ENCODE measurements at regions not wholly inside any gene's neighbourhood (a gene's known extent, or its start where the extent isn't known, plus 50 kb on each side); places are given as distances from the start of the nearest gene placed in this dataset.

GRCh38 chr15:35186346-35186745 lies 101.3 kb upstream of the NANOGP8 start:
- H3K9ac ChIP-seq (ENCODE audit: low read length): no peak overlapping the region
- H3K4me2 ChIP-seq (ENCODE audit: low read depth, low read length, poor library complexity, severe bottlenecking): no peak overlapping the region
- no peaks in the 10 kb centered on the region for H3F3A ChIP-seq (ENCODE audit: insufficient read depth)
- TF ChIP-seq CTCF (IDR thresholded peaks at IDR 0.05; ENCODE audit: insufficient read depth, low read length, poor library complexity, severe bottlenecking) (no peak), EZH2phosphoT487 (conservative IDR thresholded peaks at IDR 0.05; ENCODE audit: low read length) (no peak)
- no peaks in the 10 kb centered on the region for H4K20me1 ChIP-seq (ENCODE audit: low read depth, low read length)
- no peaks in the 10 kb centered on the region for H3K79me2 ChIP-seq (ENCODE audit: insufficient read depth, low read length)
- H2AFZ ChIP-seq (ENCODE audit: low read depth, low read length, severe bottlenecking): no peak overlapping the region
- H3K36me3 ChIP-seq (ENCODE audit: low read length): no peaks in the 10 kb centered on the region
- no peak overlapping the region for H3K4me3 ChIP-seq (ENCODE audit: insufficient read depth, low read length, poor library complexity, severe bottlenecking)
- H3K9me3 ChIP-seq (ENCODE audit: insufficient read depth, low read length): peaks cover 5% of the 10 kb centered on the region; the same call in 1 of the 2 replicates
- H3K9me2 ChIP-seq (replicated peaks; ENCODE audit: insufficient read depth, low read length): no peaks in the 10 kb centered on the region
- H3K27ac ChIP-seq (ENCODE audit: low read depth, low read length): no peak overlapping the region
- H3K27me3 ChIP-seq (ENCODE audit: low read length): no peaks in the 10 kb centered on the region

GRCh38 chr15:35184646-35185045 lies 99.6 kb upstream of the NANOGP8 start:
- Histone ChIP-seq H3K79me2 (ENCODE audit: insufficient read depth, low read length) (no peaks in the 10 kb centered on the region), H3K27ac (ENCODE audit: low read depth, low read length) (no peak overlapping the region), H3K36me3 (ENCODE audit: low read length) (no peaks in the 10 kb centered on the region), H3K27me3 (ENCODE audit: low read length) (no peaks in the 10 kb centered on the region), H3K9me2 (replicated peaks; ENCODE audit: insufficient read depth, low read length) (no peaks in the 10 kb centered on the region), H3K4me3 (ENCODE audit: insufficient read depth, low read length, poor library complexity, severe bottlenecking) (no peak overlapping the region), H3K4me2 (ENCODE audit: low read depth, low read length, poor library complexity, severe bottlenecking) (no peak overlapping the region), H4K20me1 (ENCODE audit: low read depth, low read length) (no peaks in the 10 kb centered on the region), H3F3A (ENCODE audit: insufficient read depth) (no peaks in the 10 kb centered on the region), H3K9me3 (ENCODE audit: insufficient read depth, low read length) (no peaks in the 10 kb centered on the region), H2AFZ (ENCODE audit: low read depth, low read length, severe bottlenecking) (no peak overlapping the region), H3K9ac (ENCODE audit: low read length) (no peak overlapping the region)
- TF ChIP-seq CTCF (IDR thresholded peaks at IDR 0.05; ENCODE audit: insufficient read depth, low read length, poor library complexity, severe bottlenecking) (no peak), EZH2phosphoT487 (conservative IDR thresholded peaks at IDR 0.05; ENCODE audit: low read length) (no peak)

- H3K36me3 ChIP-seq (ENCODE audit: low read length): no peaks in the 10 kb centered on the region
- no peak overlapping the region for H2AFZ ChIP-seq (ENCODE audit: low read depth, low read length, severe bottlenecking)
- H3K9me2 ChIP-seq (replicated peaks; ENCODE audit: insufficient read depth, low read length): no peaks in the 10 kb centered on the region
- no peaks in the 10 kb centered on the region for H3K79me2 ChIP-seq (ENCODE audit: insufficient read depth, low read length)
- no peaks in the 10 kb centered on the region for H3K27me3 ChIP-seq (ENCODE audit: low read length)
- no peaks in the 10 kb centered on the region for H3F3A ChIP-seq (ENCODE audit: insufficient read depth)
- no peak overlapping the region for H3K4me3 ChIP-seq (ENCODE audit: insufficient read depth, low read length, poor library complexity, severe bottlenecking)
- H3K9me3 ChIP-seq (ENCODE audit: insufficient read depth, low read length): no peaks in the 10 kb centered on the region
- H4K20me1 ChIP-seq (ENCODE audit: low read depth, low read length): no peaks in the 10 kb centered on the region
- no peak overlapping the region for H3K4me2 ChIP-seq (ENCODE audit: low read depth, low read length, poor library complexity, severe bottlenecking)
- H3K27ac ChIP-seq (ENCODE audit: low read depth, low read length): no peak overlapping the region
- no peak overlapping the region for H3K9ac ChIP-seq (ENCODE audit: low read length)
- no peak for TF ChIP-seq CTCF (IDR thresholded peaks at IDR 0.05; ENCODE audit: insufficient read depth, low read length, poor library complexity, severe bottlenecking)
- no peak for TF ChIP-seq EZH2phosphoT487 (conservative IDR thresholded peaks at IDR 0.05; ENCODE audit: low read length)
These were observed 97.9 kb upstream of the NANOGP8 start for GRCh38 chr15:35182841-35183479.

Measured in SU-DHL-6 (cell line).